ENCODE measurements at regions not wholly inside any gene's neighbourhood (a gene's known extent, or its start where the extent isn't known, plus 50 kb on each side); places are given as distances from the start of the nearest gene placed in this dataset.

- Mint-ChIP-seq H3K27ac (ENCODE audit: unreplicated experiment) (no peak overlapping the region), H3K4me1 (ENCODE audit: low read depth) (no peaks in the 10 kb centered on the region), H3K36me3 (ENCODE audit: low read depth) (no peaks in the 10 kb centered on the region), H3K9me3 (ENCODE audit: low read depth) (peaks cover 7% of the 10 kb centered on the region), H3K27me3 (ENCODE audit: low read depth) (no peaks in the 10 kb centered on the region), H3K4me3 (ENCODE audit: unreplicated experiment) (no peak overlapping the region)
- TF ChIP-seq, protein P1, sequence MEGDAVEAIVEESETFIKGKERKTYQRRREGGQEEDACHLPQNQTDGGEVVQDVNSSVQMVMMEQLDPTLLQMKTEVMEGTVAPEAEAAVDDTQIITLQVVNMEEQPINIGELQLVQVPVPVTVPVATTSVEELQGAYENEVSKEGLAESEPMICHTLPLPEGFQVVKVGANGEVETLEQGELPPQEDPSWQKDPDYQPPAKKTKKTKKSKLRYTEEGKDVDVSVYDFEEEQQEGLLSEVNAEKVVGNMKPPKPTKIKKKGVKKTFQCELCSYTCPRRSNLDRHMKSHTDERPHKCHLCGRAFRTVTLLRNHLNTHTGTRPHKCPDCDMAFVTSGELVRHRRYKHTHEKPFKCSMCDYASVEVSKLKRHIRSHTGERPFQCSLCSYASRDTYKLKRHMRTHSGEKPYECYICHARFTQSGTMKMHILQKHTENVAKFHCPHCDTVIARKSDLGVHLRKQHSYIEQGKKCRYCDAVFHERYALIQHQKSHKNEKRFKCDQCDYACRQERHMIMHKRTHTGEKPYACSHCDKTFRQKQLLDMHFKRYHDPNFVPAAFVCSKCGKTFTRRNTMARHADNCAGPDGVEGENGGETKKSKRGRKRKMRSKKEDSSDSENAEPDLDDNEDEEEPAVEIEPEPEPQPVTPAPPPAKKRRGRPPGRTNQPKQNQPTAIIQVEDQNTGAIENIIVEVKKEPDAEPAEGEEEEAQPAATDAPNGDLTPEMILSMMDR (IDR thresholded peaks at IDR 0.05) = no peak
- DNase-seq (ENCODE audit: low spot score) = no peak
Measured at GRCh38 chr6:156262014-156262413, 515.2 kb upstream of the ARID1B start.

DNA sequence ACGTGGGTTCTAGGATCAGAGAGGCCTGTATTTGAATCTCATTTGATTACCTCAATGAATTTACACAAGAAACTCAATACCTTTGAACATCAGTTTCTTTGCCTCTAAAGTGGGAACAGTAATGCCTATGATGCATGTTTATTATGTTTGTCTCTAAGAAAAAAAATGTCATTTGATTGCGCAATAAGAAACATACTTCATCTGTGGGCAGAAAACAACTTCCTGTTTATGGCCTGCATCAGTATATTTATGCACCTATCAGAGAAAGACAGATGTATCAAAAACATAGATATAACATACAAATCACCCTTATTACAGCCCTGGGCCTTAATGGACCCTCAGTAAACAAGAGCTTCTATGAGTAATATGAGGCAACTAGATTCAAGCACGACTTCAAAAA lies 516.4 kb upstream of the ARID1B start:
- Mint-ChIP-seq H3K27ac (ENCODE audit: unreplicated experiment) (no peak overlapping the region), H3K36me3 (ENCODE audit: low read depth) (no peaks in the 10 kb centered on the region), H3K4me3 (ENCODE audit: unreplicated experiment) (no peak overlapping the region), H3K4me1 (ENCODE audit: low read depth) (no peaks in the 10 kb centered on the region), H3K27me3 (ENCODE audit: low read depth) (no peaks in the 10 kb centered on the region), H3K9me3 (ENCODE audit: low read depth) (peaks cover 3% of the 10 kb centered on the region)
- TF ChIP-seq, protein P1 (IDR thresholded peaks at IDR 0.05) = no peak
- DNase-seq (ENCODE audit: low spot score) = no peak

GRCh38 chr6:156258981-156259380 lies 518.2 kb upstream of the ARID1B start:
- Mint-ChIP-seq H3K36me3 (ENCODE audit: low read depth) (no peaks in the 10 kb centered on the region), H3K4me1 (ENCODE audit: low read depth) (no peaks in the 10 kb centered on the region), H3K4me3 (ENCODE audit: unreplicated experiment) (no peak overlapping the region), H3K9me3 (ENCODE audit: low read depth) (peaks cover 3% of the 10 kb centered on the region), H3K27ac (ENCODE audit: unreplicated experiment) (no peak overlapping the region), H3K27me3 (ENCODE audit: low read depth) (no peaks in the 10 kb centered on the region)
- TF ChIP-seq, protein P1 (IDR thresholded peaks at IDR 0.05) = no peak
- no peak for DNase-seq (ENCODE audit: low spot score)

- Mint-ChIP-seq H3K27ac (ENCODE audit: unreplicated experiment) (no peak overlapping the region), H3K27me3 (ENCODE audit: low read depth) (no peaks in the 10 kb centered on the region), H3K36me3 (ENCODE audit: low read depth) (no peaks in the 10 kb centered on the region), H3K9me3 (ENCODE audit: low read depth) (peaks cover 6% of the 10 kb centered on the region), H3K4me1 (ENCODE audit: low read depth) (no peaks in the 10 kb centered on the region), H3K4me3 (ENCODE audit: unreplicated experiment) (no peak overlapping the region)
- TF ChIP-seq, protein P1 (IDR thresholded peaks at IDR 0.05) = no peak
- no peak for DNase-seq (ENCODE audit: low spot score)
Measured at GRCh38 chr6:156256161-156256560, 521.0 kb upstream of the ARID1B start.

GRCh38 chr6:156254240-156254639 lies 522.9 kb upstream of the ARID1B start:
- H3K27ac Mint-ChIP-seq (ENCODE audit: unreplicated experiment) = no peak overlapping the region
- TF ChIP-seq, protein P1 (IDR thresholded peaks at IDR 0.05) = no peak
- no peaks in the 10 kb centered on the region for H3K4me1 Mint-ChIP-seq (ENCODE audit: low read depth)

More at GRCh38 chr6:156254240-156254639, 522.9 kb upstream of the ARID1B start:
- Mint-ChIP-seq H3K27me3 (ENCODE audit: low read depth) (peaks cover 2% of the 10 kb centered on the region), H3K4me3 (ENCODE audit: unreplicated experiment) (no peak overlapping the region), H3K9me3 (ENCODE audit: low read depth) (peaks cover 4% of the 10 kb centered on the region), H3K36me3 (ENCODE audit: low read depth) (no peaks in the 10 kb centered on the region)
- DNase-seq (ENCODE audit: low spot score) = no peak
